Fibroblast of the aortic adventitia (primary cell): ENCODE measurements at regions not wholly inside any gene's neighbourhood (a gene's known extent, or its start where the extent isn't known, plus 50 kb on each side); places are given as distances from the start of the nearest gene placed in this dataset.

Experiments used
- DNase-seq: peaks from one replicate; pipeline ENCODE4 v3.0.0-alpha.2; 2010; ENCODE audit warnings: low read depth
- H3K4me3 ChIP-seq: 2 replicates; pipeline ENCODE4 v1.5.1; 2011; ENCODE audit warnings: low read depth, mild to moderate bottlenecking, control low read depth, low read length, moderate library complexity
- CTCF ChIP-seq: IDR thresholded peaks from 2 replicates; pipeline ENCODE4 v1.5.1; 2011; ENCODE audit warnings: mild to moderate bottlenecking, low read length, control low read depth, inconsistent platforms; ENCODE audit not compliant: insufficient read depth

- H3K4me3 ChIP-seq, result no peak overlapping the region
- DNase-seq, result no peak
- no peak for TF ChIP-seq CTCF
Observed at GRCh38 chr11:69572233-69572860, 68.6 kb upstream of the CCND1 start.

DNA sequence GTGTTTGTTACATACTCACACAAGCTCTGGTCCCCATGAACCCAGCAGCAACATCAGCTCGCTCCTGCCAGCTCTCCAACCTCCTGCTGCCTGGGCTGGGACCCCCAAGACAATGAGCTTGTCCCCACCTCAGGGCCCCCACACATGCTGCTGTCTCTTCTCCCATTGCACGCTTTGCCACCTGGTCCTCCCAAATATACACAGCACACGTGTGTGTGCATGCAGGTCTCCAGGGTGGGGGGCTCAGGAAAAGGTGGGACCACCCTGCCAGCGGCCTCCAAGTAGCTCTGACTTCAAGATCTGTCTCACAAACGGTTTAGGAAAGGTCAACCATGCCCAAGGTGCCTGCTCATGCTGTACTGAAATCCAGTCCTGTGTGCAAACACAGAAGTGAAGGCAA, 68.1 kb upstream of the CCND1 start:
- no peak overlapping the region for H3K4me3 ChIP-seq
- no peak for DNase-seq
- TF ChIP-seq CTCF, result no peak

DNA sequence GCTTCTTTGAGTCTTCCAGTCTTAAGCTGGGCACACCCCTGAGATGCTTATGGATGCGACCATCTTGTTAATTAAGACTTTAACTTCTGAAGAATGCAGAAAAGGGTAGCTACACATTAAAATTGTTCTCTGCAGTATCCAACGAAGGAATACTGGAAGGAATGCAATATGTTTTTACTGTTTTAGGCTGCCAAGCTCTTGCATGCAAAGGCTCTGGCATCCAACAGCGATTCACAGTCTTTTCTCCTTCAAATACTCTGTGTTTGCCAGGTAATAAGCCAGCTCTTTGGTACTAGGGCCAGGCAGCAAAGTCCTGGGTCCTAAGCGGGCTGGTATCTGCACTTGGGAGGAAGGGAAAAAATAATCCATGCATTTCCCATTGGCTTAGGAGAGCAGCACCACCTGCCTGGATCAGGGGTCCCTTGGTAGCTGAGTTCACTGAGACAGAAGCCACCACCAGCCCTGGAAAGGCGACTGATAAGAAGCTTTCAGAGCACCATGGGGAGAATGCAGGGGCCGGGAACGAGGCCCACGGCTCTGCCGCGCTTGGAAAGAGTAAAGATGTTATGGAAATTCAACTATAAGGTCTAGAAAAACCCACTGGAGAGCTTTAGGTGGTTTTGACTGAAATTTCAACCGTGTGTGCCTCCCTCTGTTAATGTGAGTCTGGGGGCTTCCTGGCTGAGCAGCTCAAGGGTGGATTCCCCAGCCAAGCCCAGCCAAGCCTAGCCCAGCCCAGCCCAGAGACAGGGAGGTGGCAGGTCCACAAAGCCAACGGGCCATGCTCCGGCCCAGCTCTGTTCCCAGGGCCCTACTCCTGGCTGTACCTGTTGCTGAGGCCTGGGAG, 67.0 kb upstream of the CCND1 start:
- DNase-seq, result peak; percentile 38

GRCh38 chr11:69574608-69575255, 66.2 kb upstream of the CCND1 start:
- DNase-seq, result no peak
- H3K4me3 ChIP-seq, result no peak overlapping the region
- TF ChIP-seq CTCF, result no peak

More for the DNA sequence above, 67.0 kb upstream of the CCND1 start:
- H3K4me3 ChIP-seq, result no peak overlapping the region
- no peak for TF ChIP-seq CTCF

DNA sequence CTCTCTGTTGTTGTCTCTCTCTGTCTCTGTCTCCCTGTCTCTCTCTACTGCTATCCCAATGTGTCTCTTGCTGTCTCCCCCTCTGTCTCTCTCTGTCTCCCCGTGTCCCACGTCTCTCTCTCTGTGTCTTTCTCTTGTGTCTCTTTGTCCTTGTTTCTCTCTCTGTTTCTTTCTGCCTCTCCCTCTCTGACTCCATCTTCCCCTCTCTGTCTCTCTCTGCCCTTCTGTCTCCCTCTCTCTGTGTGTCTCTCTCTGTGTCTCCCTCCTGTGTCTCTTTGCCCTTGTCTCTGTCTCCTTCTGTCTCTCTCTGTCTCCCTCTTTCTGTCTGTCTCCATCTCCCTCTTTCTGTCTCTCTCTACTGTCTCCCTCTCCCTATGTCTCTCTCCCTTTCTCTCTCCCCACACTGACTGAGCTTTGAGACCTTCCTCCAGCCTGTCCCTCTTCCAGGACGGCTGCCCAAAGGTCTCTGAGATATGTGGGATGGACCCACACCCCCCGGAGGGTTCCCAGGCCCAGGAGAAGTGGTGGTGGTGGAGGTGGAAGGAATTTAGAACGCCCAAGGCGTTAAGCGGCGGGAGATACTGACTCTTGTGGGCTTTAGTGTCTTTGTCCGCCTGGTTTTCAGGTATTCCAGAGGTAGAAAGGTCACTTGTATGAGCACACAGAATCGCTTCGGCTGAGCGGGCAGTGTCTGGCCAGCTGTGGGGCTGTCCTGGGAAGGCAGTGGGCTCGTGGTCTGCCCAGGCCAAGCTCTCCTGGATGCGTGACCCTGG, 65.5 kb upstream of the CCND1 start:
- no peak for TF ChIP-seq CTCF
- no peak for DNase-seq
- no peak overlapping the region for H3K4me3 ChIP-seq

- no peak for DNase-seq
- no peak overlapping the region for H3K4me3 ChIP-seq
- TF ChIP-seq CTCF, result no peak
Observed at GRCh38 chr11:69576069-69576782, 64.7 kb upstream of the CCND1 start.
